Fibroblast of the aortic adventitia (primary cell): ENCODE measurements at regions not wholly inside any gene's neighbourhood (a gene's known extent, or its start where the extent isn't known, plus 50 kb on each side); places are given as distances from the start of the nearest gene placed in this dataset.

Experiments
- DNase-seq: peaks from one replicate; pipeline ENCODE4 v3.0.0-alpha.2; 2010; ENCODE audit warnings: low read depth
- H3K4me3 ChIP-seq: 2 replicates; pipeline ENCODE4 v1.5.1; 2011; ENCODE audit warnings: low read depth, mild to moderate bottlenecking, control low read depth, low read length, moderate library complexity
- CTCF ChIP-seq: IDR thresholded peaks from 2 replicates; pipeline ENCODE4 v1.5.1; 2011; ENCODE audit warnings: mild to moderate bottlenecking, low read length, control low read depth, inconsistent platforms; ENCODE audit not compliant: insufficient read depth

- DNase-seq = no peak
- H3K4me3 ChIP-seq = no peak overlapping the region
- no peak for TF ChIP-seq CTCF
These were observed 162.7 kb upstream of the NRXN1 start for GRCh38 chr2:51194656-51195055.

GRCh38 chr2:51170273-51170672 is 138.3 kb upstream of the NRXN1 start:
- no peak overlapping the region for H3K4me3 ChIP-seq
- TF ChIP-seq CTCF = no peak
- DNase-seq = no peak

GRCh38 chr2:51165534-51166260 is 133.8 kb upstream of the NRXN1 start:
- no peak for DNase-seq
- no peak for TF ChIP-seq CTCF
- no peak overlapping the region for H3K4me3 ChIP-seq

- TF ChIP-seq CTCF = no peak
- no peak for DNase-seq
- no peak overlapping the region for H3K4me3 ChIP-seq
These were observed 126.3 kb upstream of the NRXN1 start for GRCh38 chr2:51158251-51158650.

- no peak overlapping the region for H3K4me3 ChIP-seq
- DNase-seq = no peak
- TF ChIP-seq CTCF = no peak
These were observed 121.3 kb upstream of the NRXN1 start for GRCh38 chr2:51153236-51153635.

- H3K4me3 ChIP-seq = no peak overlapping the region
- no peak for TF ChIP-seq CTCF
- DNase-seq = no peak
These were observed 119.7 kb upstream of the NRXN1 start for GRCh38 chr2:51151490-51152140.

GRCh38 chr2:51149725-51150124 is 117.8 kb upstream of the NRXN1 start:
- no peak for DNase-seq
- no peak overlapping the region for H3K4me3 ChIP-seq
- TF ChIP-seq CTCF = no peak
